SK-N-SH treated with all-trans-retinoic acid at 6 μM for 48 hours (cell line): ENCODE measurements at regions not wholly inside any gene's neighbourhood (a gene's known extent, or its start where the extent isn't known, plus 50 kb on each side); places are given as distances from the start of the nearest gene placed in this dataset.

Source experiments
- ATAC-seq: fragments of 200-7000 bp; cut with Tn5 transposase; 3 replicates; pipeline ENCODE4 v1.9.1; 2020; ENCODE audit warnings: mild to moderate bottlenecking, moderate library complexity
- ARNTL ChIP-seq: fragments of 450-650 bp; formaldehyde crosslinking; IDR thresholded peaks from 2 replicates; pipeline ENCODE4 v1.5.0; 2020; ENCODE audit warnings: low read depth, mild to moderate bottlenecking, moderate library complexity, borderline replicate concordance
- BACH2 ChIP-seq: fragments of 250-450 bp; sonication (Bioruptor Pico); IDR thresholded peaks from 2 replicates; pipeline ENCODE4 v1.9.0; 2021; ENCODE audit warnings: mild to moderate bottlenecking, borderline replicate concordance
- CSDC2 ChIP-seq: fragments of 250-450 bp; sonication (Bioruptor Pico); IDR thresholded peaks from 2 replicates; pipeline ENCODE4 v1.5.0; 2020; ENCODE audit warnings: mild to moderate bottlenecking, moderate library complexity
- ESRRG ChIP-seq: fragments of 250-450 bp; sonication (Bioruptor Pico); IDR thresholded peaks from 2 replicates; pipeline ENCODE4 v1.6.1; 2021; ENCODE audit warnings: mild to moderate bottlenecking
- GLIS3 ChIP-seq: fragments of 250-450 bp; sonication (Bioruptor Pico); IDR thresholded peaks from 2 replicates; pipeline ENCODE4 v1.5.0; 2020; ENCODE audit warnings: mild to moderate bottlenecking, moderate library complexity
- ISL1 ChIP-seq: fragments of 250-450 bp; sonication (Bioruptor Pico); IDR thresholded peaks from 2 replicates; pipeline ENCODE4 v2.1.2; 2022; ENCODE audit warnings: mild to moderate bottlenecking, moderate library complexity
- OSR1 ChIP-seq: fragments of 250-450 bp; sonication (Bioruptor Pico); IDR thresholded peaks from 2 replicates; pipeline ENCODE4 v1.8.0; 2022; ENCODE audit warnings: moderate library complexity, mild to moderate bottlenecking, inconsistent platforms
- PPARA ChIP-seq: fragments of 250-450 bp; sonication (Bioruptor Pico); IDR thresholded peaks from 2 replicates; pipeline ENCODE4 v1.5.0; 2020; ENCODE audit warnings: mild to moderate bottlenecking, borderline replicate concordance
- RARB ChIP-seq: fragments of 250-450 bp; sonication (Bioruptor Pico); IDR thresholded peaks from 2 replicates; pipeline ENCODE4 v1.8.0; 2021; ENCODE audit warnings: mild to moderate bottlenecking, moderate library complexity
- SNAI2 ChIP-seq: fragments of 250-450 bp; sonication (Bioruptor Pico); IDR thresholded peaks from 2 replicates; pipeline ENCODE4 v1.5.0; 2020; ENCODE audit warnings: mild to moderate bottlenecking, moderate library complexity
- TOX ChIP-seq: fragments of 250-450 bp; sonication (Bioruptor Pico); IDR thresholded peaks from 2 replicates; pipeline ENCODE4 v1.8.0; 2021; ENCODE audit warnings: mild to moderate bottlenecking, moderate library complexity, borderline replicate concordance
- ZC3H10 ChIP-seq: fragments of 250-450 bp; sonication (Bioruptor Pico); IDR thresholded peaks from 2 replicates; pipeline ENCODE4 v1.5.1; 2021; ENCODE audit warnings: mild to moderate bottlenecking, moderate library complexity
- ZFP3 ChIP-seq: fragments of 250-450 bp; sonication (Bioruptor Pico); IDR thresholded peaks from 2 replicates; pipeline ENCODE4 v1.5.0; 2020; ENCODE audit warnings: mild to moderate bottlenecking, moderate library complexity
- ZNF565 ChIP-seq: fragments of 450-650 bp; formaldehyde crosslinking; conservative IDR thresholded peaks from 2 replicates; pipeline ENCODE4 v1.5.0; 2020; ENCODE audit warnings: low read depth, mild to moderate bottlenecking, moderate library complexity
- ZNF8 ChIP-seq: fragments of 450-650 bp; formaldehyde crosslinking; IDR thresholded peaks from 2 replicates; pipeline ENCODE4 v1.5.0; 2020; ENCODE audit warnings: mild to moderate bottlenecking, moderate library complexity
- TF ChIP-seq, protein P1 (sequence below): fragments of 250-450 bp; sonication (Bioruptor Pico); IDR thresholded peaks from 2 replicates; pipeline ENCODE4 v1.8.0; 2020; ENCODE audit warnings: mild to moderate bottlenecking, moderate library complexity, borderline replicate concordance
- TF ChIP-seq, protein P2 (sequence below): fragments of 250-450 bp; sonication (Bioruptor Pico); IDR thresholded peaks from 2 replicates; pipeline ENCODE4 v1.5.1; 2021; ENCODE audit warnings: mild to moderate bottlenecking, moderate library complexity
- TF ChIP-seq, protein P3 (sequence below): fragments of 250-450 bp; sonication (Bioruptor Pico); IDR thresholded peaks from 2 replicates; pipeline ENCODE4 v1.5.0; 2020; ENCODE audit warnings: mild to moderate bottlenecking, moderate library complexity
- TF ChIP-seq, protein P4 (sequence below): fragments of 250-450 bp; sonication (Bioruptor Pico); IDR thresholded peaks from 2 replicates; pipeline ENCODE4 v1.8.0; 2021; ENCODE audit warnings: low read depth, mild to moderate bottlenecking, moderate library complexity, borderline replicate concordance
- TF ChIP-seq, protein P5 (sequence below): fragments of 250-450 bp; sonication (Bioruptor Pico); IDR thresholded peaks from 2 replicates; pipeline ENCODE4 v1.5.1; 2020; ENCODE audit warnings: low read depth, mild to moderate bottlenecking, moderate library complexity

DNA sequence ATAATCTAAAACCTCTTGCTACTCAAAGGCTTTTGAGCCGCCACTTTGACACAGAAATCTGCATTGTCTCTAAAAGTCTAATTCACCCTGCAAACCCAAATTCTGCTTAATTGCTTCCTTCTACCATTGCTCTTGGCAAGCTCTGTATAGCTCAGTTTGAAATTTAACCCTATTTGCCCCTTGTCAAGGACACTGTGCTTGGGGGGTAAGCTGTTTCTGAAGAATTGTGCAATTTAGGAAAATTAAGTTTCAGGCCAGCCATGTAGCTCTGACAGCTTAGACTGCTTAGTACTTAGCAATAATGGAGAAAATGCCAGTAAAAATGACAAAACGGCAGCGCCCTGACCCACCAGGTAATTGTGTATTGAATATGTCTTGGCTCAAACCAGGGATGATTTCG, 282.2 kb downstream of the OLFM4 start (continued):
- TF ChIP-seq, protein P1, sequence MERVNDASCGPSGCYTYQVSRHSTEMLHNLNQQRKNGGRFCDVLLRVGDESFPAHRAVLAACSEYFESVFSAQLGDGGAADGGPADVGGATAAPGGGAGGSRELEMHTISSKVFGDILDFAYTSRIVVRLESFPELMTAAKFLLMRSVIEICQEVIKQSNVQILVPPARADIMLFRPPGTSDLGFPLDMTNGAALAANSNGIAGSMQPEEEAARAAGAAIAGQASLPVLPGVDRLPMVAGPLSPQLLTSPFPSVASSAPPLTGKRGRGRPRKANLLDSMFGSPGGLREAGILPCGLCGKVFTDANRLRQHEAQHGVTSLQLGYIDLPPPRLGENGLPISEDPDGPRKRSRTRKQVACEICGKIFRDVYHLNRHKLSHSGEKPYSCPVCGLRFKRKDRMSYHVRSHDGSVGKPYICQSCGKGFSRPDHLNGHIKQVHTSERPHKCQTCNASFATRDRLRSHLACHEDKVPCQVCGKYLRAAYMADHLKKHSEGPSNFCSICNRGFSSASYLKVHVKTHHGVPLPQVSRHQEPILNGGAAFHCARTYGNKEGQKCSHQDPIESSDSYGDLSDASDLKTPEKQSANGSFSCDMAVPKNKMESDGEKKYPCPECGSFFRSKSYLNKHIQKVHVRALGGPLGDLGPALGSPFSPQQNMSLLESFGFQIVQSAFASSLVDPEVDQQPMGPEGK (CRISPR knock-in tag): no peak
- TF ChIP-seq ZNF565: no peak
- TF ChIP-seq ESRRG (CRISPR knock-in tag): no peak
- TF ChIP-seq PPARA (CRISPR knock-in tag): no peak
- TF ChIP-seq TOX (CRISPR knock-in tag): no peak
- no peak for TF ChIP-seq ZC3H10
- TF ChIP-seq OSR1 (CRISPR knock-in tag): no peak
- TF ChIP-seq, all 23 proteins: peak for 0

DNA sequence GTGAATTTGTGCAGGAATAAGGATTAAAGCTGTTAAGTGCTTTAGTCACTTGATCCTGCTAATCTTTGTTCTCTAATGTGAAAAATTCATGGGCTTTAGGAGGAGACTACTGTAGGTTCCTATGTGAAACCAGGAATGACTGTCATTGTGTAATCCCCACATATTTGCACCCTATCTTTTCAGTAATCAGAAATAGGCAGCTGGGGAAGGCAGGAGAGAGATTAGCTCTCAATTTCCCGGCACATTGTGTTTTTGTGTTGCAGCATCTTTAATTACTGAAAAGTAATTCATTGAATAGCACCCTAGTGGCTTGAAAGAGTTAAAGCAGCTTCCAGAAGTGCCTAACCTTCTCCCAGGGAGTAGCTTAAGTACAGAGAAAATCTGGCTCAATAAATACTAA, 282.9 kb downstream of the OLFM4 start:
- TF ChIP-seq ARNTL (CRISPR knock-in tag): no peak
- no peak for TF ChIP-seq ZC3H10
- no peak for TF ChIP-seq ISL1
- no peak for TF ChIP-seq RARB (CRISPR knock-in tag)
- no peak for TF ChIP-seq PPARA (CRISPR knock-in tag)
- no peak for TF ChIP-seq SNAI2 (CRISPR knock-in tag)
- no peak for TF ChIP-seq ZFP3 (CRISPR knock-in tag)
- TF ChIP-seq, protein P2, sequence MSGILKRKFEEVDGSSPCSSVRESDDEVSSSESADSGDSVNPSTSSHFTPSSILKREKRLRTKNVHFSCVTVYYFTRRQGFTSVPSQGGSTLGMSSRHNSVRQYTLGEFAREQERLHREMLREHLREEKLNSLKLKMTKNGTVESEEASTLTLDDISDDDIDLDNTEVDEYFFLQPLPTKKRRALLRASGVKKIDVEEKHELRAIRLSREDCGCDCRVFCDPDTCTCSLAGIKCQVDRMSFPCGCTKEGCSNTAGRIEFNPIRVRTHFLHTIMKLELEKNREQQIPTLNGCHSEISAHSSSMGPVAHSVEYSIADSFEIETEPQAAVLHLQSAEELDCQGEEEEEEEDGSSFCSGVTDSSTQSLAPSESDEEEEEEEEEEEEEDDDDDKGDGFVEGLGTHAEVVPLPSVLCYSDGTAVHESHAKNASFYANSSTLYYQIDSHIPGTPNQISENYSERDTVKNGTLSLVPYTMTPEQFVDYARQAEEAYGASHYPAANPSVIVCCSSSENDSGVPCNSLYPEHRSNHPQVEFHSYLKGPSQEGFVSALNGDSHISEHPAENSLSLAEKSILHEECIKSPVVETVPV (CRISPR knock-in tag): no peak
- TF ChIP-seq, protein P3, sequence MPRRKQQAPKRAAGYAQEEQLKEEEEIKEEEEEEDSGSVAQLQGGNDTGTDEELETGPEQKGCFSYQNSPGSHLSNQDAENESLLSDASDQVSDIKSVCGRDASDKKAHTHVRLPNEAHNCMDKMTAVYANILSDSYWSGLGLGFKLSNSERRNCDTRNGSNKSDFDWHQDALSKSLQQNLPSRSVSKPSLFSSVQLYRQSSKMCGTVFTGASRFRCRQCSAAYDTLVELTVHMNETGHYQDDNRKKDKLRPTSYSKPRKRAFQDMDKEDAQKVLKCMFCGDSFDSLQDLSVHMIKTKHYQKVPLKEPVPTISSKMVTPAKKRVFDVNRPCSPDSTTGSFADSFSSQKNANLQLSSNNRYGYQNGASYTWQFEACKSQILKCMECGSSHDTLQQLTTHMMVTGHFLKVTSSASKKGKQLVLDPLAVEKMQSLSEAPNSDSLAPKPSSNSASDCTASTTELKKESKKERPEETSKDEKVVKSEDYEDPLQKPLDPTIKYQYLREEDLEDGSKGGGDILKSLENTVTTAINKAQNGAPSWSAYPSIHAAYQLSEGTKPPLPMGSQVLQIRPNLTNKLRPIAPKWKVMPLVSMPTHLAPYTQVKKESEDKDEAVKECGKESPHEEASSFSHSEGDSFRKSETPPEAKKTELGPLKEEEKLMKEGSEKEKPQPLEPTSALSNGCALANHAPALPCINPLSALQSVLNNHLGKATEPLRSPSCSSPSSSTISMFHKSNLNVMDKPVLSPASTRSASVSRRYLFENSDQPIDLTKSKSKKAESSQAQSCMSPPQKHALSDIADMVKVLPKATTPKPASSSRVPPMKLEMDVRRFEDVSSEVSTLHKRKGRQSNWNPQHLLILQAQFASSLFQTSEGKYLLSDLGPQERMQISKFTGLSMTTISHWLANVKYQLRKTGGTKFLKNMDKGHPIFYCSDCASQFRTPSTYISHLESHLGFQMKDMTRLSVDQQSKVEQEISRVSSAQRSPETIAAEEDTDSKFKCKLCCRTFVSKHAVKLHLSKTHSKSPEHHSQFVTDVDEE (CRISPR knock-in tag): no peak
- TF ChIP-seq, protein P1 (CRISPR knock-in tag): no peak
- no peak for TF ChIP-seq GLIS3 (CRISPR knock-in tag)
- TF ChIP-seq TOX (CRISPR knock-in tag): no peak
- no peak for TF ChIP-seq BACH2 (CRISPR knock-in tag)
- no peak for TF ChIP-seq ZNF8 (CRISPR knock-in tag)
- ATAC-seq: no peak

DNA sequence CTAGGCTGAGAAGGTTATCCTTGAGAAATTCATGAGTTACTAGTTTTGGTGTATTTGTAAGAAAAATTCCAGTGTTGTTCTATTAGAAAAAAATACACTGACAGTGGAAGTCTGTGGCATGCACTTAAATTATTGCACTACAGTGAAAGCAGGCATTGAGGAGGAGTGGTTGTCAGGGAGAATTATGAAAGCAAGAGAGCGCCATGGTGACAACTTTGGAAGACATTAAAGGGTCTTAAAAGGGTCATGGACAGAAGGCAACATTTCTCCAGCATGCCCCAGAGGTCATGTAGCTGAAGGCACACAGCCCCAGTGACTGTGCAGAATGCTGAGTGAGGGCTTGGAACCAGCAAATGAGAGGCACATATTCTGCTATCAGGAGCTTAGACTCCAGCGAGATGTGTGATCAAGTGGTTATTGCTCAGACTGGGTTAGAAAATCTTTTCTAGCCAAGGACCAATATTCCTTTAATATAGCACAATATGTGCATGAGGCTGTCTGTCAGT, 292.7 kb downstream of the OLFM4 start:
- TF ChIP-seq, protein P1 (CRISPR knock-in tag): no peak
- TF ChIP-seq, protein P4, sequence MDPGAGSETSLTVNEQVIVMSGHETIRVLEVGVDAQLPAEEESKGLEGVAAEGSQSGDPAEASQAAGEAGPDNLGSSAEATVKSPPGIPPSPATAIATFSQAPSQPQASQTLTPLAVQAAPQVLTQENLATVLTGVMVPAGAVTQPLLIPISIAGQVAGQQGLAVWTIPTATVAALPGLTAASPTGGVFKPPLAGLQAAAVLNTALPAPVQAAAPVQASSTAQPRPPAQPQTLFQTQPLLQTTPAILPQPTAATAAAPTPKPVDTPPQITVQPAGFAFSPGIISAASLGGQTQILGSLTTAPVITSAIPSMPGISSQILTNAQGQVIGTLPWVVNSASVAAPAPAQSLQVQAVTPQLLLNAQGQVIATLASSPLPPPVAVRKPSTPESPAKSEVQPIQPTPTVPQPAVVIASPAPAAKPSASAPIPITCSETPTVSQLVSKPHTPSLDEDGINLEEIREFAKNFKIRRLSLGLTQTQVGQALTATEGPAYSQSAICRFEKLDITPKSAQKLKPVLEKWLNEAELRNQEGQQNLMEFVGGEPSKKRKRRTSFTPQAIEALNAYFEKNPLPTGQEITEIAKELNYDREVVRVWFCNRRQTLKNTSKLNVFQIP (CRISPR knock-in tag): no peak
- TF ChIP-seq OSR1 (CRISPR knock-in tag) (no peak), ARNTL (CRISPR knock-in tag) (no peak), CSDC2 (CRISPR knock-in tag) (no peak), ZNF8 (CRISPR knock-in tag) (no peak)
- TF ChIP-seq, protein P5, sequence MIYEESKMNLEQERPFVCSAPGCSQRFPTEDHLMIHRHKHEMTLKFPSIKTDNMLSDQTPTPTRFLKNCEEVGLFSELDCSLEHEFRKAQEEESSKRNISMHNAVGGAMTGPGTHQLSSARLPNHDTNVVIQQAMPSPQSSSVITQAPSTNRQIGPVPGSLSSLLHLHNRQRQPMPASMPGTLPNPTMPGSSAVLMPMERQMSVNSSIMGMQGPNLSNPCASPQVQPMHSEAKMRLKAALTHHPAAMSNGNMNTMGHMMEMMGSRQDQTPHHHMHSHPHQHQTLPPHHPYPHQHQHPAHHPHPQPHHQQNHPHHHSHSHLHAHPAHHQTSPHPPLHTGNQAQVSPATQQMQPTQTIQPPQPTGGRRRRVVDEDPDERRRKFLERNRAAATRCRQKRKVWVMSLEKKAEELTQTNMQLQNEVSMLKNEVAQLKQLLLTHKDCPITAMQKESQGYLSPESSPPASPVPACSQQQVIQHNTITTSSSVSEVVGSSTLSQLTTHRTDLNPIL (CRISPR knock-in tag): no peak
- ATAC-seq: no peak
